GM23248 (cell line): ENCODE measurements at regions not wholly inside any gene's neighbourhood (a gene's known extent, or its start where the extent isn't known, plus 50 kb on each side); places are given as distances from the start of the nearest gene placed in this dataset.

Experiments
- DNase-seq: peaks from one replicate; pipeline ENCODE4 v3.0.0-alpha.2; 2015
- H2AFZ ChIP-seq: fragments of 200-600 bp; sonication (generic); 2 replicates; pipeline ENCODE4 v1.6.1; 2016; ENCODE audit warnings: antibody characterized with exemption
- H3F3A ChIP-seq: fragments of 200-600 bp; sonication (generic); 2 replicates; pipeline ENCODE4 v1.6.1; 2016; ENCODE audit warnings: mild to moderate bottlenecking, antibody characterized with exemption, mixed run types; ENCODE audit not compliant: insufficient read depth
- H3K27ac ChIP-seq: fragments of 200-600 bp; sonication (generic); 2 replicates; pipeline ENCODE4 v1.5.1; 2016; ENCODE audit warnings: mild to moderate bottlenecking
- H3K27me3 ChIP-seq: fragments of 200-600 bp; sonication (generic); replicated peaks from 2 replicates; pipeline ENCODE4 v1.6.1; 2016; ENCODE audit warnings: mild to moderate bottlenecking; ENCODE audit not compliant: insufficient read depth
- H3K36me3 ChIP-seq: fragments of 200-600 bp; sonication (generic); 2 replicates; pipeline ENCODE4 v1.6.1; 2016; ENCODE audit warnings: low read depth, mild to moderate bottlenecking
- H3K4me1 ChIP-seq: fragments of 200-600 bp; sonication (generic); 2 replicates; pipeline ENCODE4 v1.6.1; 2016; ENCODE audit warnings: mild to moderate bottlenecking; ENCODE audit not compliant: insufficient read depth
- H3K4me2 ChIP-seq: fragments of 200-600 bp; sonication (generic); one replicate; pipeline ENCODE4 v1.6.1; 2016; ENCODE audit warnings: mild to moderate bottlenecking; ENCODE audit not compliant: unreplicated experiment
- H3K4me3 ChIP-seq: fragments of 200-600 bp; sonication (generic); 2 replicates; pipeline ENCODE4 v1.5.1; 2016; ENCODE audit warnings: mild to moderate bottlenecking
- H3K79me2 ChIP-seq: fragments of 200-600 bp; sonication (generic); 2 replicates; pipeline ENCODE4 v1.6.1; 2016; ENCODE audit warnings: mild to moderate bottlenecking; ENCODE audit not compliant: insufficient read depth
- H3K9ac ChIP-seq: fragments of 200-600 bp; sonication (generic); 2 replicates; pipeline ENCODE4 v1.6.1; 2016; ENCODE audit warnings: mild to moderate bottlenecking
- H3K9me2 ChIP-seq: fragments of 200-600 bp; sonication (generic); 2 replicates; pipeline ENCODE4 v1.6.1; 2016; ENCODE audit warnings: mixed run types, mild to moderate bottlenecking, moderate library complexity; ENCODE audit not compliant: insufficient read depth
- H3K9me3 ChIP-seq: fragments of 200-600 bp; sonication (generic); one replicate; pipeline ENCODE4 v1.6.1; 2017; ENCODE audit warnings: low read depth
- H4K20me1 ChIP-seq: fragments of 200-600 bp; sonication (generic); 2 replicates; pipeline ENCODE4 v1.6.0; 2016; ENCODE audit not compliant: insufficient read depth
- EZH2 ChIP-seq: fragments of 200-600 bp; sonication (generic); IDR thresholded peaks from 2 replicates; pipeline ENCODE4 v1.6.1; 2018; ENCODE audit warnings: antibody characterized with exemption, mild to moderate bottlenecking; ENCODE audit not compliant: insufficient read depth, poor library complexity, severe bottlenecking
- EZH2phosphoT487 ChIP-seq: fragments of 200-600 bp; sonication (generic); IDR thresholded peaks from 2 replicates; pipeline ENCODE4 v1.6.1; 2018; ENCODE audit warnings: antibody characterized with exemption, moderate library complexity, mild to moderate bottlenecking, low read depth; ENCODE audit not compliant: insufficient read depth
- WGBS, 2 experiments: methylation state at CpG; one replicate each; pipeline ENCODE4 v1.1.6; 2015 to 2017; ENCODE audit warnings: low lambda C conversion rate in 2 of 2, low coverage in 1 of 2; ENCODE audit errors: missing lambda C conversion rate in 2 of 2; 5-methylcytosine and 5-hydroxymethylcytosine counted together
- in situ Hi-C: fragments of 300-500 bp; cut with MboI; formaldehyde crosslinking; loops from 2 replicates; pipeline ENCODE4 v1.15.0; 2020

DNA sequence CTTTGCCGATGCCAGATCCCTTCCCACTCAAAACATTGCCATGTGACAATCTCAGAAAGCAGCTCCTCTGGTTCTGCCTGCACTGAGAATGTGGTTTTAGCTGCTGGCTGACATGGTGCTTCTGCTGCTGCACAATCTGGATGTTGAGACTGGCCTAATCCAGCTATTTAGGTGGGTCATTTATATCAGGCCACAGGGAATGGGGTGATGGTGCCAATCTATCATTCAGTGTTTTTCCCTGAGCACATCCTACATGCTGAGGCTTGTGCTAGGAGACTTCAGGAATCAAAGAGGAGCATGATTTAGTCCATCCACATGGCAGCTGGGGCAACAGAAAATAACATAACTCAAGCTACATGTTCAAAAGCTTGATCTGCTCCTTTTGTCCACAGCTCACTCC, 144.7 kb downstream of the CYRIA start:
- 0% methylated on average over 1 of the region's 1 CpG for WGBS, 2 experiments
- no peak overlapping the region for H3K4me3 ChIP-seq
- H3K36me3 ChIP-seq: no peaks in the 10 kb centered on the region
- no peaks in the 10 kb centered on the region for H3F3A ChIP-seq
- no peaks in the 10 kb centered on the region for H3K4me1 ChIP-seq
- H3K9me3 ChIP-seq: no peaks in the 10 kb centered on the region
- H3K9me2 ChIP-seq: no peaks in the 10 kb centered on the region
- no peak overlapping the region for H3K27ac ChIP-seq
- no peak overlapping the region for H2AFZ ChIP-seq
- in situ Hi-C loops: no loop called here
- no peaks in the 10 kb centered on the region for H3K27me3 ChIP-seq
- no peaks in the 10 kb centered on the region for H4K20me1 ChIP-seq
- no peaks in the 10 kb centered on the region for H3K79me2 ChIP-seq
- DNase-seq: no peak
- no peak overlapping the region for H3K4me2 ChIP-seq
- TF ChIP-seq EZH2phosphoT487: no peak
- no peak for TF ChIP-seq EZH2
- H3K9ac ChIP-seq: no peak overlapping the region

DNA sequence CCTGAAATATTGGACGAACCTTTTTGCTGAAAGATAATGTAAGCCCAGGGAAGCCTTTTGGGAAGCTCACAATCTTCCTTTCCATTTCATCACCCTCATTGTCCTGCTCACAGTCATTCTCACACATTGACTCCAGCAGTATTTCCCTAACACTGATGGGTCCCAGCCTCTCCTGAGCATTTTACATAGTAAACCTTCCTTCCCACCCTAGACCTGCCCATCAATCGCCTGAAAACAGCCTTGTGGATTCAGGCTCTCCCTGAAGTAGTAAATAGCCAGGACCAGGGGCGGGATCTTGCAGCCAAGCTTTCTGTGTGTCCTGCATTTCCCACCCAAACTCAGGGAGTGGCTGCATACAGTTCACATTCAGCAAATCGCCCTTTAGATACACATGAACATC, 149.9 kb downstream of the CYRIA start:
- no peaks in the 10 kb centered on the region for H3K9me3 ChIP-seq
- H3K9me2 ChIP-seq: no peaks in the 10 kb centered on the region
- no peak overlapping the region for H2AFZ ChIP-seq
- H4K20me1 ChIP-seq: no peaks in the 10 kb centered on the region
- 10 to 15% methylated on average over 4 of the region's 4 CpGs for WGBS, 2 experiments
- TF ChIP-seq EZH2phosphoT487 (no peak), EZH2 (no peak)
- DNase-seq: no peak
- no peaks in the 10 kb centered on the region for H3K79me2 ChIP-seq
- H3K4me3 ChIP-seq: no peak overlapping the region
- no peak overlapping the region for H3K9ac ChIP-seq
- H3K36me3 ChIP-seq: no peaks in the 10 kb centered on the region
- in situ Hi-C loops: no loop called here
- H3K4me2 ChIP-seq: no peak overlapping the region
- no peaks in the 10 kb centered on the region for H3F3A ChIP-seq
- no peaks in the 10 kb centered on the region for H3K4me1 ChIP-seq
- no peak overlapping the region for H3K27ac ChIP-seq
- H3K27me3 ChIP-seq: no peaks in the 10 kb centered on the region

DNA sequence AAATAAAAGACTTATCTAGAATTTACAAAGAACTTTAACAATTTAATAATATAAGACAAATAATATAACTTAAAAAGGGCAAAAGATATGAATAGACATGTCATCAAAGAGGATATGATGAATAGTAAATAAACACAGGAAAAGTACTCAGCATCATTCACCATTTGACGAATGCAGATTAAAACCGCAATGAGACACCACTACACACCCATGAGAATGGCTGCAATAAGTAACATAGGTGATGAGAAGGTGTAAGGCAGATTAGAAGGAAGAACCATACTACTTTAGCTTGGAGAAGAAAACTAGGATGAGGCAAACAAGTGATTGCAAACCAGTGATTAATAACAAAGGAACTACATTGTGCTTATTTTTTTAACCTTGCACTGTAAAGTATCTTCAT, 152.0 kb downstream of the CYRIA start:
- Histone ChIP-seq H3K4me2 (no peak overlapping the region), H3K27me3 (peaks cover 5% of the 10 kb centered on the region; the same call in 1 of the 2 replicates), H3K27ac (no peak overlapping the region), H4K20me1 (no peaks in the 10 kb centered on the region), H3K79me2 (no peaks in the 10 kb centered on the region), H3K36me3 (no peaks in the 10 kb centered on the region), H3F3A (no peaks in the 10 kb centered on the region), H2AFZ (no peak overlapping the region), H3K4me3 (no peak overlapping the region), H3K4me1 (no peaks in the 10 kb centered on the region), H3K9me2 (no peaks in the 10 kb centered on the region), H3K9me3 (no peaks in the 10 kb centered on the region), H3K9ac (no peak overlapping the region)
- no peak for DNase-seq
- 60 to 61% methylated on average over 2 of the region's 2 CpGs for WGBS, 2 experiments
- in situ Hi-C loops: no loop called here
- TF ChIP-seq EZH2phosphoT487: no peak
- TF ChIP-seq EZH2: no peak

DNA sequence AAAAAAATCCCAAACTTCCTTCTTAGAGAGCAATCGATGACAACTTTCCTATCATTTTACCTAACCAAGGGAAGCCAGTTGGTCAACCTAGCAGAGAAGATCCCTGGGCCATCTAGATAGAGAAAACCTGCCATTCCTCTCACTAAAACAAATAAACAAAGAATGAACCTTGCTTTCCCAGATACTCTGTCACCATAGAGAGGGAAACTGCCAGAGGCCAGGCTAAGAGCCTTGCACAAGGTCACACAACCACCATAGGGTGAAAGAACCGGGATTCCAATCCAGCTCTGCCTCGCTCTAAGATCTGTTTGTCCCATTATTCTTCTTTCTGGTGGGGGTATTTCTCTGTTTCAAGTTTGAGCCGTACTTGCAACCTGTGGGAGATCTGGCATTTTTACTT, 154.6 kb downstream of the CYRIA start:
- Histone ChIP-seq H3K4me1 (no peaks in the 10 kb centered on the region), H3K9me3 (no peaks in the 10 kb centered on the region), H3K79me2 (no peaks in the 10 kb centered on the region), H3K9me2 (no peaks in the 10 kb centered on the region), H3K4me2 (no peak overlapping the region), H2AFZ (no peak overlapping the region), H3F3A (no peaks in the 10 kb centered on the region), H3K27me3 (peaks cover 19% of the 10 kb centered on the region), H4K20me1 (no peaks in the 10 kb centered on the region), H3K9ac (no peak overlapping the region), H3K27ac (no peak overlapping the region), H3K4me3 (no peak overlapping the region), H3K36me3 (no peaks in the 10 kb centered on the region)
- TF ChIP-seq EZH2phosphoT487 (no peak), EZH2 (no peak)
- no peak for DNase-seq
- in situ Hi-C loops: no loop called here
- WGBS, 2 experiments: 40 to 45% methylated on average over 4 of the region's 4 CpGs

DNA sequence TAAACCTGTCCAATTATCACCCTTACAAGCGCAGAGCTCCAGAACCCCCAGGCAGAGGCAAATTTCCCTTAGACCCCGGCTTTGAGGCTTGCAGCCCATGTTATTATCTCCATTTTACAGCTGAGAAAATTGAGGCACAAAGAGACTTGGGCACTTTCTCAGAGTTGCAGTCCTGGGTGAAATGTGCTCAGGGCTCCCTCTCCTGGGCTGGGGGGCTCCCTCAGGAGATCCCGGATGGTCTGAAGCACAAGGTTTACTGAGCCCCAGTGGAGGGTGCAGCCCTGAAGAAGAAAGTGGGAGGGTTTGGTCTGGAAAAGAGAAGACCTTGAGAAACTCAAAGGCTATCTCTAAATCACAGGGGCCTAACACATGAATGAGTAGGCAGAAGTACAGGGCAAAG, 156.6 kb downstream of the CYRIA start:
- H3K9ac ChIP-seq: no peak overlapping the region
- no peaks in the 10 kb centered on the region for H3K4me1 ChIP-seq
- no peaks in the 10 kb centered on the region for H3K79me2 ChIP-seq
- no peak for DNase-seq
- peaks cover 19% of the 10 kb centered on the region for H3K27me3 ChIP-seq
- TF ChIP-seq EZH2phosphoT487: no peak
- no peak for TF ChIP-seq EZH2
- H4K20me1 ChIP-seq: no peaks in the 10 kb centered on the region
- 41 to 51% methylated on average over 3 of the region's 3 CpGs for WGBS, 2 experiments
- H3K9me2 ChIP-seq: no peaks in the 10 kb centered on the region
- no peaks in the 10 kb centered on the region for H3K36me3 ChIP-seq
- in situ Hi-C loops: no loop called here
- H3K9me3 ChIP-seq: no peaks in the 10 kb centered on the region
- H3K4me2 ChIP-seq: no peak overlapping the region
- no peak overlapping the region for H3K27ac ChIP-seq
- H2AFZ ChIP-seq: no peak overlapping the region
- no peaks in the 10 kb centered on the region for H3F3A ChIP-seq
- no peak overlapping the region for H3K4me3 ChIP-seq
